ENCODE measurements at regions not wholly inside any gene's neighbourhood (a gene's known extent, or its start where the extent isn't known, plus 50 kb on each side); places are given as distances from the start of the nearest gene placed in this dataset.

- peak; percentile 89 for DNase-seq (ENCODE audit: low read depth)
- TF ChIP-seq CTCF (conservative IDR thresholded peaks at IDR 0.05; ENCODE audit: low read depth, low read length) = no peak
- H3K4me3 ChIP-seq (ENCODE audit: low read depth, low read length) = no peak overlapping the region
Measured at GRCh38 chr7:120052884-120053382, 220.0 kb upstream of the KCND2 start.

- H3K4me3 ChIP-seq (ENCODE audit: low read depth, low read length) = no peak overlapping the region
- peak; percentile 71 for DNase-seq (ENCODE audit: low read depth)
- no peak for TF ChIP-seq CTCF (conservative IDR thresholded peaks at IDR 0.05; ENCODE audit: low read depth, low read length)
Measured at GRCh38 chr7:120053390-120053961, 219.5 kb upstream of the KCND2 start.

- no peak for TF ChIP-seq CTCF (conservative IDR thresholded peaks at IDR 0.05; ENCODE audit: low read depth, low read length)
- no peak for DNase-seq (ENCODE audit: low read depth)
- H3K4me3 ChIP-seq (ENCODE audit: low read depth, low read length) = no peak overlapping the region
Measured at GRCh38 chr7:120054376-120055100, 218.4 kb upstream of the KCND2 start.

GRCh38 chr7:120055300-120055699 is 217.7 kb upstream of the KCND2 start:
- DNase-seq (ENCODE audit: low read depth) = peak; percentile 55
- no peak for TF ChIP-seq CTCF (conservative IDR thresholded peaks at IDR 0.05; ENCODE audit: low read depth, low read length)
- H3K4me3 ChIP-seq (ENCODE audit: low read depth, low read length) = no peak overlapping the region

GRCh38 chr7:120056227-120056626 is 216.7 kb upstream of the KCND2 start:
- no peak for TF ChIP-seq CTCF (conservative IDR thresholded peaks at IDR 0.05; ENCODE audit: low read depth, low read length)
- no peak overlapping the region for H3K4me3 ChIP-seq (ENCODE audit: low read depth, low read length)
- no peak for DNase-seq (ENCODE audit: low read depth)

- H3K4me3 ChIP-seq (ENCODE audit: low read depth, low read length) = no peak overlapping the region
- DNase-seq (ENCODE audit: low read depth) = no peak
- TF ChIP-seq CTCF (conservative IDR thresholded peaks at IDR 0.05; ENCODE audit: low read depth, low read length) = no peak
Measured at GRCh38 chr7:120059641-120060040, 213.3 kb upstream of the KCND2 start.

- no peak for TF ChIP-seq CTCF (conservative IDR thresholded peaks at IDR 0.05; ENCODE audit: low read depth, low read length)
- no peak overlapping the region for H3K4me3 ChIP-seq (ENCODE audit: low read depth, low read length)
- peak; percentile 62 for DNase-seq (ENCODE audit: low read depth)
Measured at GRCh38 chr7:120060281-120060680, 212.7 kb upstream of the KCND2 start.

Data from choroid plexus epithelial cell (primary cell).